ENCODE measurements at regions not wholly inside any gene's neighbourhood (a gene's known extent, or its start where the extent isn't known, plus 50 kb on each side); places are given as distances from the start of the nearest gene placed in this dataset.

DNA sequence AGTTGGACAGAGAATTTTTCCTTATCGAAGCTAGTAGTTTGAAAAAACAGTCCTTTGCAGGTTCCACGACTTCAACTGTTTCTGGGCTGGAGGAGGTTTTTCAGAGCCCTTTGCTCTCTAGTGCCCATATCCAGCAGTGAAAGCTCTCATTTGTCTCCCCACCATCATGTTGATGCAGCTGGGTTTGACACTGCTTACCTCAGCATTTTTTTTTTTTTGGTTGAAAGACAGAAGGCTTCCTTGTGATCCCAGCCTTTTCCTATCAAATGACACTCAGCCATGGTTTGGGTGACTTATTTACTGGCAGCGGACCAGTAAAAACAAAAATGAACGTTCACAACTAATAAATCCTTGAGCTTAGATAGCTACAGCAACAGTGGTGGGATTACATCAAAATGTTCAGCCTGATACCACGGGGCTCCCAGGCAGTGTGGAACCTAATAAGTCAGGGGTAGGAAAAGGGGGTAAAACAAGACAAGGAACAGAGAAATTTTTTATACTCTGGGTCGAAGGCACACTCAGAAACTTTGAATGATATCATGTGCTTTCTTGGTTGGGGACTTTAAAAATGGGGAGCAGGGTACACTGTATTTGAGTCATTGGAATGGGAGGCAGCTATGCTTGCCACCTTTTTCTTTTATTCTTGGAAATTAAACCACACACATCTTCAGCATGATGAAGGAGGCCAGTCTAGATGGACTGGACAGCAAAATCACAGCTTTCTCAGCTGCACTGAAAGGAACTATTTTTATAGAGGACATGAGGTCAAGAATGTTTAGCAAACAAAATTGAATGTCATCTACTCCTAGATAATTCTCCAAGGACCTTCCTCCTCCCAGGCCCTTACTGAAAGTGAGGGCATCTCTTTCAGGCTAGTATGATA, 308.9 kb upstream of the MPDZ start:
- TF ChIP-seq YY1 (IDR thresholded peaks at IDR 0.05; ENCODE audit: low read depth) = no peak
- TF ChIP-seq CEBPB (IDR thresholded peaks at IDR 0.05) = no peak
- TF ChIP-seq USF1 (IDR thresholded peaks at IDR 0.05) = no peak
- TF ChIP-seq TCF12 (IDR thresholded peaks at IDR 0.05; ENCODE audit: low read depth) = no peak
- TF ChIP-seq EGR1 (IDR thresholded peaks at IDR 0.05) = no peak
- no peak for TF ChIP-seq TEAD4 (IDR thresholded peaks at IDR 0.05)
- TF ChIP-seq FOXM1 (IDR thresholded peaks at IDR 0.05; ENCODE audit: borderline replicate concordance, low read depth) = no peak
- TF ChIP-seq REST (IDR thresholded peaks at IDR 0.05; ENCODE audit: low read depth) = no peak
- no peak for TF ChIP-seq NFIC (IDR thresholded peaks at IDR 0.05)
- TF ChIP-seq MAX (IDR thresholded peaks at IDR 0.05) = no peak
- no peak for TF ChIP-seq RAD21 (IDR thresholded peaks at IDR 0.05; ENCODE audit: low read depth)

GRCh38 chr9:13587571-13587970, 308.1 kb upstream of the MPDZ start:
- no peak for TF ChIP-seq USF1 (IDR thresholded peaks at IDR 0.05)
- TF ChIP-seq NFIC (IDR thresholded peaks at IDR 0.05) = no peak
- no peak for TF ChIP-seq TCF12 (IDR thresholded peaks at IDR 0.05; ENCODE audit: low read depth)
- TF ChIP-seq REST (IDR thresholded peaks at IDR 0.05; ENCODE audit: low read depth) = no peak
- no peak for TF ChIP-seq TEAD4 (IDR thresholded peaks at IDR 0.05)
- TF ChIP-seq RAD21 (IDR thresholded peaks at IDR 0.05; ENCODE audit: low read depth) = no peak
- no peak for TF ChIP-seq CEBPB (IDR thresholded peaks at IDR 0.05)
- no peak for TF ChIP-seq CREB1 (IDR thresholded peaks at IDR 0.05; ENCODE audit: low read depth)
- TF ChIP-seq ZBTB7A (IDR thresholded peaks at IDR 0.05; ENCODE audit: low read depth) = no peak
- TF ChIP-seq EGR1 (IDR thresholded peaks at IDR 0.05) = no peak

- TF ChIP-seq MAX (IDR thresholded peaks at IDR 0.05) (no peak), USF1 (IDR thresholded peaks at IDR 0.05) (no peak)
Observed at GRCh38 chr9:13586587-13587374, 307.3 kb upstream of the MPDZ start.

GRCh38 chr9:13580760-13581159, 301.3 kb upstream of the MPDZ start:
- TF ChIP-seq RAD21 (IDR thresholded peaks at IDR 0.05; ENCODE audit: low read depth) = no peak
- no peak for TF ChIP-seq EGR1 (IDR thresholded peaks at IDR 0.05)
- no peak for TF ChIP-seq TEAD4 (IDR thresholded peaks at IDR 0.05)
- TF ChIP-seq USF1 (IDR thresholded peaks at IDR 0.05) = no peak
- TF ChIP-seq YY1 (IDR thresholded peaks at IDR 0.05; ENCODE audit: low read depth) = no peak
- TF ChIP-seq EP300 (IDR thresholded peaks at IDR 0.05; ENCODE audit: borderline replicate concordance) = no peak
- no peak for TF ChIP-seq NFIC (IDR thresholded peaks at IDR 0.05)

DNA sequence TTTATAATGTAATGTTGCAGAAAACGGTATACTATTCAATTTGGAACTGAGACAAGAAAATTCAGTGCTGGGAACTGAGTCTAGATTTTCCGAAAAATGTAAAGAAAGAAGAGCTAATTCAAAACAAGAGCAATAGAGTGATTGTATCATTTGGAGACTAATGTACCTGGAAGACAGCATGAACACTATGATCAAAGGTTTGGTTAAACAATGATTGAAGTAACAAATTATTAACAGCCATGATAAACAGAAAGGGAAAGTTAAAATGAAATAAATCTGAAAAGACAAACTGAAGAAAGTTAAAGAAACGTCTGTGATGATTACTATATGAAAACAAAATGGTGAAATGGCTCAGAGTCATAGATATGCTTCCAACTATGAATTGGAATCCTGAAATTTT, 300.6 kb upstream of the MPDZ start:
- TF ChIP-seq REST (IDR thresholded peaks at IDR 0.05; ENCODE audit: low read depth) = no peak
- no peak for TF ChIP-seq TAF1 (IDR thresholded peaks at IDR 0.05; ENCODE audit: low read depth)
- TF ChIP-seq ZBTB7A (IDR thresholded peaks at IDR 0.05; ENCODE audit: low read depth) = no peak
- TF ChIP-seq FOXM1 (IDR thresholded peaks at IDR 0.05; ENCODE audit: borderline replicate concordance, low read depth) = no peak
- no peak for TF ChIP-seq USF1 (IDR thresholded peaks at IDR 0.05)
- no peak for TF ChIP-seq TCF12 (IDR thresholded peaks at IDR 0.05; ENCODE audit: low read depth)
- TF ChIP-seq CREB1 (IDR thresholded peaks at IDR 0.05; ENCODE audit: low read depth) = no peak
- TF ChIP-seq MAX (IDR thresholded peaks at IDR 0.05) = no peak
- TF ChIP-seq YY1 (IDR thresholded peaks at IDR 0.05; ENCODE audit: low read depth) = no peak
- TF ChIP-seq TEAD4 (IDR thresholded peaks at IDR 0.05) = no peak
- TF ChIP-seq CEBPB (IDR thresholded peaks at IDR 0.05) = no peak
- no peak for TF ChIP-seq EP300 (IDR thresholded peaks at IDR 0.05; ENCODE audit: borderline replicate concordance)
- no peak for TF ChIP-seq NFIC (IDR thresholded peaks at IDR 0.05)
- TF ChIP-seq EGR1 (IDR thresholded peaks at IDR 0.05) = no peak
- TF ChIP-seq RAD21 (IDR thresholded peaks at IDR 0.05; ENCODE audit: low read depth) = no peak
